H1 (cell line): ENCODE measurements at regions not wholly inside any gene's neighbourhood (a gene's known extent, or its start where the extent isn't known, plus 50 kb on each side); places are given as distances from the start of the nearest gene placed in this dataset.

Experiments
- CHD7 ChIP-seq: fragments of 300-600 bp; sonication (generic); IDR thresholded peaks from 2 replicates; pipeline ENCODE4 v1.7.1; 2012; ENCODE audit warnings: low read length, moderate library complexity, mild to moderate bottlenecking, inconsistent platforms; ENCODE audit not compliant: insufficient replicate concordance
- JUND ChIP-seq: IDR thresholded peaks from 2 replicates; pipeline ENCODE4 v1.6.1; 2011; ENCODE audit warnings: mild to moderate bottlenecking, improper control_type of control experiment, low read length
- ZNF274 ChIP-seq: IDR thresholded peaks from 2 replicates; pipeline ENCODE4 v1.7.0; 2012; ENCODE audit warnings: low read length, borderline replicate concordance; ENCODE audit errors: extremely low read depth

GRCh38 chr6:47967843-47968242 lies 143.2 kb downstream of the PTCHD4 start (continued):
- TF ChIP-seq CHD7 (no peak), JUND (no peak), ZNF274 (no peak)
